Forelimb muscle (tissue), 1 donor: ENCODE measurements at regions not wholly inside any gene's neighbourhood (a gene's known extent, or its start where the extent isn't known, plus 50 kb on each side); places are given as distances from the start of the nearest gene placed in this dataset.
"Not testable (repeated sequence)": the region's sequence is repeated elsewhere in the genome, so short reads cannot be mapped to it uniquely, and the experiment has no call there.

ENCODE experiments used
- DNase-seq: peaks from one replicate; pipeline ENCODE4 v3.0.0-alpha.2; 2013; ENCODE audit warnings: low read depth

- DNase-seq = not testable (repeated sequence)
Measured at GRCh38 chr4:3926969-3927755, 161.0 kb downstream of the ADRA2C start.

- DNase-seq = not testable (repeated sequence)
Measured at GRCh38 chr4:3929431-3929830, 163.2 kb downstream of the ADRA2C start.

GRCh38 chr4:3932734-3933133 lies 166.5 kb downstream of the ADRA2C start:
- DNase-seq = not testable (repeated sequence)

- not testable (repeated sequence) for DNase-seq
Measured at GRCh38 chr4:3935406-3935805, 169.2 kb downstream of the ADRA2C start.

- no peak for DNase-seq
Measured at GRCh38 chr4:3936184-3936583, 170.0 kb downstream of the ADRA2C start.

GRCh38 chr4:3937849-3938562 lies 171.8 kb downstream of the ADRA2C start:
- DNase-seq = not testable (repeated sequence)

- not testable (repeated sequence) for DNase-seq
Measured at GRCh38 chr4:3938676-3939075, 172.5 kb downstream of the ADRA2C start.

- DNase-seq = not testable (repeated sequence)
Measured at GRCh38 chr4:3939954-3940591, 173.9 kb downstream of the ADRA2C start.

- DNase-seq = not testable (repeated sequence)
Measured at GRCh38 chr4:3941735-3942522, 175.7 kb downstream of the ADRA2C start.

GRCh38 chr4:3942569-3942971 lies 176.4 kb downstream of the ADRA2C start:
- not testable (repeated sequence) for DNase-seq

- DNase-seq = not testable (repeated sequence)
Measured at GRCh38 chr4:3943051-3943450, 176.9 kb downstream of the ADRA2C start.

- DNase-seq = no peak
Measured at GRCh38 chr4:3945511-3946290, 179.5 kb downstream of the ADRA2C start.

- not testable (repeated sequence) for DNase-seq
Measured at GRCh38 chr4:3946553-3946952, 180.4 kb downstream of the ADRA2C start.

- DNase-seq = not testable (repeated sequence)
Measured at GRCh38 chr4:3947761-3948160, 181.6 kb downstream of the ADRA2C start.

GRCh38 chr4:3948210-3948609 lies 182.0 kb downstream of the ADRA2C start:
- not testable (repeated sequence) for DNase-seq

GRCh38 chr4:3949916-3950315 lies 183.7 kb downstream of the ADRA2C start:
- not testable (repeated sequence) for DNase-seq

GRCh38 chr4:3952443-3953139 lies 186.4 kb downstream of the ADRA2C start:
- DNase-seq = not testable (repeated sequence)

GRCh38 chr4:3953140-3953489 lies 186.9 kb downstream of the ADRA2C start:
- DNase-seq = not testable (repeated sequence)

GRCh38 chr4:3954540-3955320 lies 188.5 kb downstream of the ADRA2C start:
- DNase-seq = peak; percentile 20
